CD14-positive monocyte (primary cell): ENCODE measurements at regions not wholly inside any gene's neighbourhood (a gene's known extent, or its start where the extent isn't known, plus 50 kb on each side); places are given as distances from the start of the nearest gene placed in this dataset.

Experiments used
- DNase-seq, 3 donors: peaks; one replicate each; pipeline ENCODE4 v3.0.0-alpha.2; 2011 to 2022
- H2AFZ ChIP-seq: 2 replicates; pipeline ENCODE4 v1.6.0; 2012; ENCODE audit warnings: mild to moderate bottlenecking, low read depth, low read length, inconsistent platforms; ENCODE audit not compliant: insufficient read depth, poor library complexity, severe bottlenecking
- H3K27ac ChIP-seq, 2 donors: 1 replicate in 1 of 2; 2 replicates in 1 of 2; pipeline ENCODE4 v1.5.1; 2012 to 2013; ENCODE audit warnings: low read length in 2 of 2, control low read depth in 1 of 2, inconsistent platforms in 1 of 2, low read depth in 1 of 2, mild to moderate bottlenecking in 1 of 2
- H3K27me3 ChIP-seq, 2 donors: one replicate each; pipeline versions ENCODE4 v1.6.0 to v1.6.1; 2011 to 2013; ENCODE audit warnings: low read length in 2 of 2; ENCODE audit not compliant: control insufficient read depth in 2 of 2, insufficient read depth in 2 of 2
- H3K36me3 ChIP-seq, 2 donors: replicated peaks in 1 of 2; 1 replicate in 1 of 2; 2 replicates in 1 of 2; pipeline versions ENCODE4 v1.5.1 to v1.6.1; 2012 to 2013; ENCODE audit warnings: low read length in 2 of 2, control low read depth in 1 of 2, inconsistent platforms in 1 of 2, mild to moderate bottlenecking in 1 of 2; ENCODE audit not compliant: insufficient read depth in 2 of 2, control insufficient read depth in 1 of 2
- H3K4me1 ChIP-seq, 2 donors: 1 replicate in 1 of 2; 2 replicates in 1 of 2; pipeline versions ENCODE4 v1.5.1 to v1.6.1; 2012 to 2013; ENCODE audit warnings: low read length in 2 of 2, control low read depth in 1 of 2, inconsistent platforms in 1 of 2, mild to moderate bottlenecking in 1 of 2, moderate library complexity in 1 of 2; ENCODE audit not compliant: insufficient read depth in 2 of 2, control insufficient read depth in 1 of 2
- H3K4me2 ChIP-seq: replicated peaks from 2 replicates; pipeline ENCODE3; 2012; ENCODE audit warnings: low read length, moderate library complexity, mild to moderate bottlenecking; ENCODE audit not compliant: poor library complexity, severe bottlenecking; ENCODE audit errors: extremely low read depth
- H3K4me3 ChIP-seq, 3 experiments: fragments of 200-600 bp in 1 of 3; sonication (generic) in 1 of 3; replicated peaks in 1 of 3; 1 replicate in 2 of 3; 2 replicates in 1 of 3; pipeline ENCODE4 v1.5.1; 2011 to 2013; ENCODE audit warnings: low read length in 3 of 3, mild to moderate bottlenecking in 3 of 3, control low read depth in 2 of 3, low read depth in 2 of 3, inconsistent platforms in 1 of 3, moderate library complexity in 1 of 3
- H3K79me2 ChIP-seq: 2 replicates; pipeline ENCODE4 v1.6.0; 2012; ENCODE audit warnings: mild to moderate bottlenecking, control low read depth, inconsistent platforms, low read length, moderate library complexity; ENCODE audit not compliant: insufficient read depth
- H3K9ac ChIP-seq: 2 replicates; pipeline ENCODE4 v1.6.0; 2017; ENCODE audit warnings: low read length, mild to moderate bottlenecking; ENCODE audit not compliant: insufficient read depth, poor library complexity, severe bottlenecking
- H3K9me3 ChIP-seq, 2 donors: replicated peaks in 1 of 2; 1 replicate in 1 of 2; 2 replicates in 1 of 2; pipeline versions ENCODE4 v1.5.1 to v1.6.1; 2012 to 2013; ENCODE audit warnings: low read length in 2 of 2, control low read depth in 1 of 2; ENCODE audit not compliant: control insufficient read depth in 1 of 2, insufficient read depth in 1 of 2
- H4K20me1 ChIP-seq: 2 replicates; pipeline ENCODE4 v1.6.0; 2012; ENCODE audit warnings: mild to moderate bottlenecking, low read length, control low read depth, moderate library complexity; ENCODE audit not compliant: insufficient read depth
- H3K27ac Mint-ChIP-seq, 7 donors: one replicate each; pipeline ENCODE4 v1.8.0; 2020; ENCODE audit warnings: mild to moderate bottlenecking in 7 of 7, mixed read lengths in 7 of 7, moderate library complexity in 6 of 7, inconsistent platforms in 2 of 7
- H3K27me3 Mint-ChIP-seq, 3 donors: one replicate each; pipeline ENCODE4 v1.8.0; 2021 to 2022; ENCODE audit warnings: low read depth in 3 of 3, mild to moderate bottlenecking in 3 of 3, mixed read lengths in 3 of 3, moderate library complexity in 3 of 3, inconsistent platforms in 1 of 3
- H3K36me3 Mint-ChIP-seq, 2 donors: one replicate each; pipeline ENCODE4 v1.8.0; 2020; ENCODE audit warnings: mixed read lengths in 2 of 2, inconsistent platforms in 1 of 2, mild to moderate bottlenecking in 1 of 2
- H3K4me1 Mint-ChIP-seq: one replicate; pipeline ENCODE4 v1.8.0; 2020; ENCODE audit warnings: mild to moderate bottlenecking, mixed read lengths
- H3K4me3 Mint-ChIP-seq, 2 donors: one replicate each; pipeline ENCODE4 v1.8.0; 2020; ENCODE audit warnings: mild to moderate bottlenecking in 2 of 2, mixed read lengths in 2 of 2, moderate library complexity in 1 of 2
- H3K9me3 Mint-ChIP-seq, 7 donors: one replicate each; pipeline ENCODE4 v1.8.0; 2020 to 2022; ENCODE audit warnings: mixed read lengths in 7 of 7, mild to moderate bottlenecking in 6 of 7, moderate library complexity in 6 of 7, inconsistent platforms in 2 of 7
- CTCF ChIP-seq: fragments of 200-600 bp; IDR thresholded peaks from one replicate; pipeline ENCODE4 v1.8.0; 2022; ENCODE audit warnings: antibody characterized with exemption, mild to moderate bottlenecking
- WGBS: methylation state at CpG from one replicate; pipeline ENCODE4 v1.1.5; 2013; ENCODE audit warnings: missing lambda C conversion rate; ENCODE audit not compliant: insufficient coverage; 5-methylcytosine and 5-hydroxymethylcytosine counted together
- intact Hi-C, 2 donors: fragments of 100-400 bp; cut with micrococcal nuclease; formaldehyde crosslinking; loops; one replicate each; pipeline versions ENCODE4 v1.15.0 to v1.15.1; 2023

GRCh38 chr1:227374846-227375245, 56.6 kb upstream of the CDC42BPA start:
- no peak for TF ChIP-seq CTCF
- H3K27ac Mint-ChIP-seq, result no peak overlapping the region
- H3K27me3 Mint-ChIP-seq, result peaks cover 4 to 8% (median 4%) of the 10 kb centered on the region in 3 donors
- Histone ChIP-seq H3K27me3 (no peaks in the 10 kb centered on the region), H3K4me3 (no peak overlapping the region), H3K4me2 (no peak overlapping the region), H2AFZ (no peak overlapping the region), H4K20me1 (no peaks in the 10 kb centered on the region), H3K9ac (no peak overlapping the region), H3K9me3 (no peaks in the 10 kb centered on the region), H3K36me3 (no peaks in the 10 kb centered on the region), H3K4me1 (no peaks in the 10 kb centered on the region), H3K79me2 (no peaks in the 10 kb centered on the region), H3K27ac (no peak overlapping the region)
- no peaks in the 10 kb centered on the region for H3K36me3 Mint-ChIP-seq
- no peaks in the 10 kb centered on the region for H3K4me1 Mint-ChIP-seq
- WGBS, result no CpG with 5 or more reads among the region's 1 CpG
- H3K4me3 Mint-ChIP-seq, result no peak overlapping the region
- intact Hi-C loops, result no loop called here
- no peak for DNase-seq
- peaks cover 0 to 4% (median 3%) of the 10 kb centered on the region in 7 donors for H3K9me3 Mint-ChIP-seq

DNA sequence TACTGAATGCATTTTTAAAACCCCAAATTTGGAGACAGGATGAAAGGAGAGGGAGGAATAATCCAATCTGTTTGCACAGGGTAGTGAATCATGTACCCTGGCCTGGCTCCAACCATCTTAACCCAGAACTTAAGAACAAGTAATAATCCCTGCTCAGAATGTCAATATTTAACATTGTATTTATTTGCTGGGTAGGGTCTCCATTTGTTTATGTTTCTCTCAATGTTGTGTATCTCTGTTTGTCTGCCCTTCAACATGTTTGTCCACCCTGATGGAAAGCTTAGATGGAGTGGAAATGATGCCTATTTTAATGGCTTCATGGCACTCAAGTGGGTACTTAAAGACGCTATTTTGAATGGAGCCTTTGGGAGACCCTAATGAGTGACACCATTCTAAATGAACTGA, 54.4 kb upstream of the CDC42BPA start:
- no peak overlapping the region for H3K27ac Mint-ChIP-seq
- no peak for DNase-seq
- Histone ChIP-seq H3K27me3 (no peaks in the 10 kb centered on the region), H4K20me1 (no peaks in the 10 kb centered on the region), H3K9ac (no peak overlapping the region), H3K36me3 (no peaks in the 10 kb centered on the region), H3K79me2 (no peaks in the 10 kb centered on the region), H3K4me1 (no peaks in the 10 kb centered on the region), H3K4me3 (no peak overlapping the region), H3K9me3 (no peaks in the 10 kb centered on the region), H2AFZ (no peak overlapping the region), H3K27ac (no peak overlapping the region), H3K4me2 (no peak overlapping the region)
- no peaks in the 10 kb centered on the region for H3K4me1 Mint-ChIP-seq
- no peak for TF ChIP-seq CTCF
- no peaks in the 10 kb centered on the region for H3K36me3 Mint-ChIP-seq
- no peak overlapping the region for H3K4me3 Mint-ChIP-seq
- peaks cover 0 to 2% (median 0%) of the 10 kb centered on the region in 7 donors for H3K9me3 Mint-ChIP-seq
- peaks cover 0 to 3% (median under 1%) of the 10 kb centered on the region in 3 donors for H3K27me3 Mint-ChIP-seq
- intact Hi-C loops, result no loop called here
- WGBS, result no CpG with 5 or more reads among the region's 1 CpG
